HG03354 (cell line): ENCODE measurements at regions not wholly inside any gene's neighbourhood (a gene's known extent, or its start where the extent isn't known, plus 50 kb on each side); places are given as distances from the start of the nearest gene placed in this dataset.
"Not testable (repeated sequence)": the region's sequence is repeated elsewhere in the genome, so short reads cannot be mapped to it uniquely, and the experiment has no call there.

Experiments
- ATAC-seq: cut with Tn5 transposase; IDR thresholded peaks from one replicate; pipeline ENCODE4 v1.9.1; 2021; ENCODE audit warnings: mild to moderate bottlenecking; ENCODE audit not compliant: unreplicated experiment, poor library complexity, severe bottlenecking

DNA sequence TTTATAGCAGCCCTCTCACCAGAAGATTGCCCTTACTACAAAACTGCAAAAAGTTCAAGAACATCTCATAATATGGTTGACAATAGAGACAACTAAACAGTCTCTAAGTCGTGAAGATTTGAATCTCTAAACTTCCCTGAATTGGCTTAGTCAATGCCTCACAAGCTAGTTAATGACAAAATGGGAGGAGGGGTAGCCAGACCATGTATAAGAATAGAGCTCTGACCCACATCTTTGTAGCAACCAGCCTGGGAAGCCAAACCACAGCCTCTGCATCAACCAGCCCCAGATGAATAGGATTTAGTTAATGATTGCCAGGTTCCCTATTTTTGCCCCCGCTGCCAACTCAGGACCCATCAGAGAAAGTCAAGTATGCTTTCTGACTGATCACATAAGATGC lies 1265.9 kb upstream of the PCDH10 start:
- not testable (repeated sequence) for ATAC-seq

GRCh38 chr4:131925662-131926061 lies 1223.4 kb upstream of the PCDH10 start:
- not testable (repeated sequence) for ATAC-seq

GRCh38 chr4:131967646-131968045 lies 1181.4 kb upstream of the PCDH10 start:
- not testable (repeated sequence) for ATAC-seq

GRCh38 chr4:131974730-131975129 lies 1174.4 kb upstream of the PCDH10 start:
- ATAC-seq, result peak; percentile 60

DNA sequence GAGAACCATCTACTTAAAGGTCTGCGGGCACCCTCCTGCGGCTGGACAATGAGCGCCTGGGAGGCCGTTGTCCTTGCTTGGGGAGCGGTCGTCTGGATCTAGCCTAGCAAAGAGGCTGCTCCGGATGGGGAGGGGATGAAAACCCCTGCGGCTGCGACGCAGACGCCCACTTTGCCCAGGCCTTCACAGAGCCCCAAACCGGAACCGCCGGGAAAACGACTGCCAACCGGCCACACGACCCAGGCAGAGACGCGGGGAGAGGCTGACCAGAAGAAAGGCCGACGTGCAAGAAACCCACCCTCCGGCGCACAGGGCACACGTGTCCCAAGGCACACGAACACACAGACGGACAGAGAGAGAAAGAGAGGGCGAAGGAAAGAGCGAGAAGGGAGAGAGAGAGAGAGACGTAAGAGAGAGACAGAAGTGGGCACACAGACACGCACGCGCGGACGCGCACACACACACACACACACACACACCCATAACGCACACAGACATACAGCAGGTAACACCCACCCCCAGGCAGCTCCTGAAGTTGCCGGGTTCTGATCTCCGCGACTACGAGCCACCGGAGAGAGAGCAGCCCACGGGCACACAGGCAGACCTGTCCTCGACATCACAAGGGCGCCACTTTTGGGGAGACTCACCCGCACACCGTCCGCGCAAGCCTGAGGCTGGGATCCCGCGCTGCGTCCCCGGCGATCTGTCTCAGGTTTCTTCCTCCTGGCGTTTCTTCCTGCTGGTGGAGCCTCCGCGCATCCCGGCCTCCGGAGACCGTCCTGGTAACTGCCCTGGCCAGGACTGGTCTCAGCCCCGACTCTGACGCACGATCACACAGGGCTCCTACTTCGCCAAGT lies 1173.6 kb upstream of the PCDH10 start:
- peak; percentile 47 for ATAC-seq

GRCh38 chr4:131976133-131977002 lies 1172.7 kb upstream of the PCDH10 start:
- ATAC-seq, result not testable (repeated sequence)

- no peak for ATAC-seq
Observed at GRCh38 chr4:131978120-131978519, 1171.0 kb upstream of the PCDH10 start.

GRCh38 chr4:131989576-131989975 lies 1159.5 kb upstream of the PCDH10 start:
- ATAC-seq, result no peak

DNA sequence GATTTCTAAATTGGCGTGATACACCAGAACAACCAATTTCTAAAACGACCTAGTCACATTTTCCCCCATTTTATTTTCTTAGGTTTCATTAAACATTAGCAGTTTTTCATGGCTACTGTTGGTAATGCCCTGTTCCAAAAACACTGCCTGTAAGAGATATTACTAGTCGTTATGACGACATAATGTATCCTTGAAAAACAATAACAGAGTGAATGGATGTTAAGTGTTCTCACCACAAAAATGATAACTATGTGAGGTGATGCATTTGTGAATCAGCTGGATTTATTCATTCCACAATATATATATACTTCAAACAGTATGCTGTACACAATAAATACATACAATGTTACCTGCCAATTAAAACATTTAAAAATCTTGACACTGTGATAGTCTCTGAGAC lies 1147.6 kb upstream of the PCDH10 start:
- no peak for ATAC-seq

DNA sequence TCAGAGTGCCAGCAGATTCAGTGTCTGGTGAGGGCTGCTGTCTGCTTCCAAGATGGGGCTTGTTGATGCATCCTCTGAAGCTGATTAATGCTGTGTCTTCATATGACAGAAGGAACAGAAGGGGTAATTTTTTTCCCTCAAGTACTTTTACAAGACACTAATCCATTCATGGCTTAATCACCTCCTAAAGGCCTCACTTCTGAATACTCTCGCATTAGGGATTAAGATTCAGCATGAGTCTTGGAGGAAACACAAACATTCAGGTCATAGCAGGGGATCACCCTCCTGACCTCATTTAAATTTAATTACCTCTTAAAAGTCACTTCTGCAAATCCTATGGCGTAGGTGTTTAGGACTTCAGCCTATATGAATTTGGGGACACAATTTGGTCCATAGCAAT lies 1145.5 kb upstream of the PCDH10 start:
- ATAC-seq, result no peak

GRCh38 chr4:132015321-132015720 lies 1133.8 kb upstream of the PCDH10 start:
- no peak for ATAC-seq

DNA sequence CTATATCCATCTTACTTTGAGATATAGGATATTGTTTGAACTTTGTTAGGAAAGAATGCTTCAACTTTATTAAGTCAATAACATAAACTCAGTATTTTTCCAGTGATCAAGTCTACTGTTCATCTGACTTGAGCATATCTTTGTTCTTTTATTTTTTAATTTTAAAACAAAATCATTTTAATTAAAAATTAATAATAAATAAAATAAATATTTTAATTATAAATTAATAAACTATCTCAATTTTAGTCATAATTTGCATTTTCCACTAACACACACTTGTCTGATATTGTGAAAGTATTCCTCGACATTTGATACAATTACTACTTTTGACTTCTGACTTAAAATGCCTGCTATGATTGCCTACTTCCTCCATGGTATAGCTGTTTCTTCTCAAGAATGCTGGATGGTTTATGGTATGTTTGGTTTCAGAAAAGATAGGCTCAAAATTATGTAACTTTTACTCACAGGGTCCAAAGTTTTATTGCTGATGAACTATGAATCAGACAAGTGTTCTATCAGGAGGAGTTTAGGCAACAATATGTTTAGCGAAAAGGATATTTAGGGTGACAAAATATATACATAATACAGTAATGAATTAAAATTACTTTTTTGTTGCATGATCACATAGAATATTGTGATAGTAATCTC lies 1132.3 kb upstream of the PCDH10 start:
- ATAC-seq, result no peak

DNA sequence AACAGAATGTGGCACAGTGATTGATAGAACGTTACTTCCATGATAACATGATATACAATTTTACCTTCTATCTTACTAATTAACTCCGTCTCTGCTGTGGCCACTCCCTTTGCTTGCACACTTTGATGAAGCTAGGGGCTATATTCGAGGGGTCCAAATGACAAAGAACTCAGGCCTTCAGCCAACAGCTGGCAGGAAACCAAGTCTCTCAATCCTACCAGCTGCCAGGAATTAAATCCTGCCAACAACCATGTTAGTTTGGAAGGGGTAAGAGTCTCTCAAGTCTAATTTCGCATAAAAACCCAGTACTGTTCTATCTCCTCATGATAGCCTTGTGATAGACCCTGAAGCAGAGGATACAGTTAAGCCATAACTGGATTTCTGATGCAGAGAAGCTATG lies 1122.9 kb upstream of the PCDH10 start:
- ATAC-seq, result no peak

GRCh38 chr4:132026816-132027215 lies 1122.3 kb upstream of the PCDH10 start:
- ATAC-seq, result no peak

GRCh38 chr4:132056496-132056895 lies 1092.6 kb upstream of the PCDH10 start:
- no peak for ATAC-seq

- ATAC-seq, result no peak
Observed at GRCh38 chr4:132059227-132059626, 1089.9 kb upstream of the PCDH10 start.

GRCh38 chr4:132062611-132063239 lies 1086.4 kb upstream of the PCDH10 start:
- no peak for ATAC-seq

DNA sequence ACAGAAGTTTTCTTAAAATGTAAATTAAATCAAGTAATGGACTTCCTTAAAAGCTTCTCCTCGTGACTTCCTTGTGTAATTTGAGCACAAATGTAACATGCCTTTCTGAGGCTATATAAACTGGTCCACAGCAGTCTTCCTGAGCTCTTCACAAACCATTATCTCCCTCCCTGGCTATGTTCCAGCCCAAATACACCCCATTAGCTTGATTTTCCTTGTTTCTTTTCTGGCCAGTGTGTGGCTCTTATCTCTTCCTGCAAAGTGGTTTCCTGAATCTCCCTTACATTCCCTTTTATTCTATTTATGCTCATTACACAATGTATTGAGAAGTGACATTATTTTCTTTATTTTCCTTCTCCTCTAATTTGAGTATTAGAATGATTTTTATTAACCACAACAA lies 1085.3 kb upstream of the PCDH10 start:
- no peak for ATAC-seq

DNA sequence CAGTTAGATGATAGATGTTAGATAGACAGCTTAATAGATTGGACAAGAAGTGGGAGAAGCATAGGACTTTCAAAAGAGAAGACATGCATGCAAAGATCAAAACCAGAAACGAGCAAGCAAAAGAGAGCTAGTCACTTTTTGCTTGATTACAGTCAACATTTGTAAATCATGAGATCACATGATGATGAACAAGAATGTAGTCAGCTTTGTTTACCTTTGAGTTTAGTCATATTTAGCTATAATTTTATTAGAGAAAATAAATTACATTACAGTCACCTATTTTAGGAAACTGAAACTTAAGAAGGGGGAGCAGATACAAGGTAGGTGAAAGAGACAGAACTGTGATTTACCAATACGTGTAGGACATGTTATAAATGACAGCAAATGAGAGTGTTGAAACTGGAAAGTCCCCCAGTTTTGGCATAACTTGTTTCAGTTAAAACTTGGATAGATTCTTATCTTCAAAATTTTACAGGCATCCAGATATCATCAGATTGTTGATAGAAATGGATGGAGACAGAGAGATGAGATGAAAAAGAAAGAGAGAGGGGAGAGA lies 1083.1 kb upstream of the PCDH10 start:
- ATAC-seq, result no peak

- no peak for ATAC-seq
Observed at GRCh38 chr4:132071815-132072214, 1077.3 kb upstream of the PCDH10 start.
